IMR-90 (cell line): ENCODE measurements at regions not wholly inside any gene's neighbourhood (a gene's known extent, or its start where the extent isn't known, plus 50 kb on each side); places are given as distances from the start of the nearest gene placed in this dataset.

ENCODE experiments used
- ATAC-seq: fragments of 200-7000 bp; cut with Tn5 transposase; 2 replicates; pipeline ENCODE4 v1.9.1; 2020; ENCODE audit warnings: low read depth, mild to moderate bottlenecking, moderate library complexity
- BruUV-seq: library from RNA; stranded (reverse); fragments of 400-500 nt; replicated peaks from 2 replicates; lab custom pipeline; 2021; lab: Mats Ljungman, UMichigan
- CTCF ChIA-PET: fragments of 300-600 bp; formaldehyde crosslinking; extraction: SDS; loops from one replicate; lab custom pipeline; 2021; ENCODE audit warnings: antibody characterized with exemption; lab: Yijun Ruan, JAX
- POLR2A ChIA-PET: fragments of 300-600 bp; sonication (Branson Sonifier 250); formaldehyde crosslinking; loops from one replicate; lab custom pipeline; 2022; ENCODE audit warnings: antibody characterized with exemption; ENCODE audit not compliant: unreplicated experiment; lab: Charles Lee
- DNase-seq: peaks from one replicate; pipeline ENCODE4 v3.0.0; 2013
- H2AFZ ChIP-seq: replicated peaks from 2 replicates; pipeline ENCODE3; 2013; ENCODE audit warnings: low read length, mild to moderate bottlenecking; ENCODE audit not compliant: poor library complexity
- H2AK5ac ChIP-seq: 2 replicates; pipeline ENCODE4 v1.6.1; 2013; ENCODE audit warnings: low read depth, low read length, inconsistent platforms
- H2AK9ac ChIP-seq: replicated peaks from 2 replicates; pipeline ENCODE3; 2013; ENCODE audit warnings: mild to moderate bottlenecking, low read depth, low read length, moderate library complexity; ENCODE audit not compliant: poor library complexity
- H2BK120ac ChIP-seq: 2 replicates; pipeline ENCODE4 v1.6.1; 2013; ENCODE audit warnings: low read depth, low read length, inconsistent platforms
- H2BK15ac ChIP-seq: 3 replicates; pipeline ENCODE4 v1.6.1; 2013; ENCODE audit warnings: low read depth, low read length, inconsistent platforms
- H2BK20ac ChIP-seq: 2 replicates; pipeline ENCODE4 v1.6.1; 2013; ENCODE audit warnings: low read depth, mild to moderate bottlenecking, inconsistent platforms, low read length, moderate library complexity
- H2BK5ac ChIP-seq: 2 replicates; pipeline ENCODE4 v1.6.1; 2013; ENCODE audit warnings: mild to moderate bottlenecking, low read depth, low read length, inconsistent platforms; ENCODE audit not compliant: poor library complexity, severe bottlenecking
- H3K14ac ChIP-seq: replicated peaks from 2 replicates; pipeline ENCODE4 v1.6.1; 2013; ENCODE audit warnings: low read depth, low read length, inconsistent platforms
- H3K18ac ChIP-seq: 2 replicates; pipeline ENCODE4 v1.6.1; 2013; ENCODE audit warnings: low read depth, low read length, control low read depth
- H3K23ac ChIP-seq: 2 replicates; pipeline ENCODE4 v1.6.1; 2013; ENCODE audit warnings: low read depth, low read length, inconsistent platforms
- H3K27ac ChIP-seq: 2 replicates; pipeline ENCODE4 v1.5.1; 2013; ENCODE audit warnings: mild to moderate bottlenecking, control low read depth, low read length; ENCODE audit not compliant: insufficient read depth
- H3K27me3 ChIP-seq: 2 replicates; pipeline ENCODE4 v1.6.1; 2013; ENCODE audit warnings: low read length; ENCODE audit not compliant: control insufficient read depth, insufficient read depth
- H3K36me3 ChIP-seq: 2 replicates; pipeline ENCODE4 v1.6.1; 2013; ENCODE audit warnings: low read length, mixed read lengths; ENCODE audit not compliant: control insufficient read depth, insufficient read depth
- H3K4ac ChIP-seq: 2 replicates; pipeline ENCODE4 v1.6.1; 2013; ENCODE audit warnings: low read depth, low read length, inconsistent platforms
- H3K4me1 ChIP-seq: 2 replicates; pipeline ENCODE4 v1.6.1; 2013; ENCODE audit warnings: low read length, mixed read lengths; ENCODE audit not compliant: control insufficient read depth, insufficient read depth
- H3K4me2 ChIP-seq: 2 replicates; pipeline ENCODE4 v1.6.1; 2013; ENCODE audit warnings: low read depth, mild to moderate bottlenecking, control low read depth, low read length, moderate library complexity
- H3K4me3 ChIP-seq: 2 replicates; pipeline ENCODE4 v1.5.1; 2013; ENCODE audit warnings: low read depth, mild to moderate bottlenecking, control low read depth, low read length, moderate library complexity; ENCODE audit not compliant: insufficient read depth
- H3K56ac ChIP-seq: 2 replicates; pipeline ENCODE4 v1.6.1; 2013; ENCODE audit warnings: low read length, inconsistent platforms; ENCODE audit not compliant: insufficient read depth; ENCODE audit errors: extremely low read depth
- H3K79me1 ChIP-seq, 2 experiments: 2 replicates each; pipeline ENCODE4 v1.6.1; 2013; ENCODE audit warnings: low read length in 2 of 2, inconsistent platforms in 1 of 2, low read depth in 1 of 2
- H3K9ac ChIP-seq: 2 replicates; pipeline ENCODE4 v1.6.1; 2013; ENCODE audit warnings: low read depth, low read length, control low read depth
- H3K9me1 ChIP-seq: 2 replicates; pipeline ENCODE4 v1.6.1; 2013; ENCODE audit warnings: low read length, inconsistent platforms; ENCODE audit not compliant: insufficient read depth
- H3K9me3 ChIP-seq: 2 replicates; pipeline ENCODE4 v1.6.1; 2013; ENCODE audit warnings: low read length; ENCODE audit not compliant: control insufficient read depth, insufficient read depth
- H4K20me1 ChIP-seq: 2 replicates; pipeline ENCODE4 v1.6.1; 2013; ENCODE audit warnings: low read length, inconsistent platforms; ENCODE audit not compliant: insufficient read depth
- H4K5ac ChIP-seq: 2 replicates; pipeline ENCODE4 v1.6.1; 2013; ENCODE audit warnings: mild to moderate bottlenecking, low read depth, low read length, control low read depth
- H4K8ac ChIP-seq, 2 experiments: 2 replicates each; pipeline ENCODE4 v1.6.1; 2013; ENCODE audit warnings: low read depth in 2 of 2, low read length in 2 of 2, control low read depth in 1 of 2, inconsistent platforms in 1 of 2
- H4K91ac ChIP-seq: 2 replicates; pipeline ENCODE4 v1.6.1; 2013; ENCODE audit warnings: low read depth, low read length, inconsistent platforms; ENCODE audit not compliant: insufficient read depth
- BHLHE40 ChIP-seq: fragments of 150-350 bp; IDR thresholded peaks from 2 replicates; pipeline ENCODE4 v1.6.1; 2016; ENCODE audit warnings: mild to moderate bottlenecking, low read depth, low read length
- CEBPB ChIP-seq: IDR thresholded peaks from 2 replicates; pipeline ENCODE4 v1.6.1; 2012; ENCODE audit warnings: low read depth, low read length, improper control_type of control experiment
- CHD1 ChIP-seq: IDR thresholded peaks from 2 replicates; pipeline ENCODE4 v1.6.1; 2012; ENCODE audit warnings: low read depth, low read length, improper control_type of control experiment
- FOS ChIP-seq: fragments of 150-350 bp; IDR thresholded peaks from 2 replicates; pipeline ENCODE4 v1.6.1; 2016; ENCODE audit warnings: low read depth, low read length
- MAFK ChIP-seq: IDR thresholded peaks from 2 replicates; pipeline ENCODE4 v1.6.1; 2012; ENCODE audit warnings: low read depth, low read length, improper control_type of control experiment
- MXI1 ChIP-seq: IDR thresholded peaks from 2 replicates; pipeline ENCODE4 v1.6.1; 2012; ENCODE audit warnings: low read depth, mild to moderate bottlenecking, low read length, moderate library complexity, borderline replicate concordance
- NFE2L2 ChIP-seq: fragments of 150-350 bp; IDR thresholded peaks from 2 replicates; pipeline ENCODE4 v1.6.1; 2016; ENCODE audit warnings: low read depth, mild to moderate bottlenecking, low read length
- RFX5 ChIP-seq: IDR thresholded peaks from 2 replicates; pipeline ENCODE4 v1.8.0; 2012; ENCODE audit warnings: low read depth, mild to moderate bottlenecking, low read length, moderate library complexity
- SMC3 ChIP-seq: fragments of 150-350 bp; IDR thresholded peaks from 2 replicates; pipeline ENCODE4 v1.6.1; 2016; ENCODE audit warnings: low read depth, mild to moderate bottlenecking, antibody characterized with exemption, low read length, moderate library complexity
- WGBS, 2 experiments: methylation state at CpG; one replicate each; pipeline versions ENCODE4 v1.1.5 to v1.1.7; 2013; ENCODE audit warnings: missing lambda C conversion rate in 2 of 2; ENCODE audit not compliant: insufficient read length in 1 of 2; ENCODE audit errors: extremely low coverage in 2 of 2; 5-methylcytosine and 5-hydroxymethylcytosine counted together
- dilution Hi-C: fragments of 300-500 bp; cut with HindIII; formaldehyde crosslinking; loops from one replicate; pipeline ENCODE4 v1.14.3; 2018; ENCODE audit warnings: low sequenced_read_pairs; ENCODE audit not compliant: unreplicated experiment
- in situ Hi-C: fragments of 300-500 bp; cut with MboI; formaldehyde crosslinking; loops from 3 replicates; pipeline ENCODE4 v1.14.3; 2019; ENCODE audit warnings: low sequenced_read_pairs, inconsistent platforms, mixed read lengths
- intact Hi-C: fragments of 100-400 bp; cut with micrococcal nuclease; formaldehyde crosslinking; loops from 2 replicates; pipeline ENCODE4 v1.10.0; 2022
- TF ChIP-seq, protein P1 (sequence below): conservative IDR thresholded peaks from 2 replicates; pipeline ENCODE4 v1.5.1; 2012; ENCODE audit warnings: mild to moderate bottlenecking, low read depth, low read length, improper control_type of control experiment
- TF ChIP-seq, protein P2 (sequence below): fragments of 150-350 bp; IDR thresholded peaks from 2 replicates; pipeline ENCODE4 v1.6.1; 2017; ENCODE audit warnings: mild to moderate bottlenecking, antibody characterized with exemption, low read length, low read depth
- TF ChIP-seq, protein P3 (sequence below): fragments of 150-350 bp; IDR thresholded peaks from 2 replicates; pipeline ENCODE4 v1.6.1; 2016; ENCODE audit warnings: low read depth, mild to moderate bottlenecking, low read length, moderate library complexity, borderline replicate concordance

DNA sequence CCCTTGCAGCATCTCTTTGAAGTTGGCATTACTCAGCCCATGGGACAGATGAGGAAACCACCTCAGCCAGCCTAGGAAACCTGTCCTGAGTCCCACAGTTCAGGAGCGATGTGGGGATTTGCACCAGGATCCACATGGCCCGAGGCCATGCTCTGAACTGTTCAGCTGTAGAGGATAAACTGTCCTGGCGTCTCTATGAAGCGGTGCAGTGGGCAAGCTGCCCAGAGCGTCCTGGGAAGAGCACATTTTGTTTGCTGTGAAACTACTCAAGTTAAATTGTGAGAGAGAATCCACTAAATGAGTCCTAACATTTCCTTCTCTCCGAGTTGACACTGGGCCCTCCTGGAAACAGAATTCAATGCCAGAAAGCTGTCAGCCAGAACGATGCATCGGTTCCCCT is 276.6 kb upstream of the TNRC6C start:
- no peak overlapping the region for H3K9ac ChIP-seq
- dilution Hi-C loops, result no loop called here
- H3K23ac ChIP-seq, result no peak overlapping the region
- no peak overlapping the region for H2BK120ac ChIP-seq
- H3K4me1 ChIP-seq, result no peaks in the 10 kb centered on the region
- H2AK5ac ChIP-seq, result no peak overlapping the region
- no peak for ATAC-seq
- H3K9me3 ChIP-seq, result no peaks in the 10 kb centered on the region
- no TSS peak for BruUV-seq
- ChIA-PET CTCF (no interaction called here), POLR2A (no interaction called here)
- H2BK20ac ChIP-seq, result no peak overlapping the region
- H3K56ac ChIP-seq, result no peak overlapping the region
- intact Hi-C loops, result no loop called here
- no peaks in the 10 kb centered on the region for H3K79me1 ChIP-seq
- H3K18ac ChIP-seq, result no peak overlapping the region
- in situ Hi-C loops, result no loop called here
- H3K14ac ChIP-seq, result no peak overlapping the region
- no peak overlapping the region for H2BK5ac ChIP-seq
- peaks cover 34% of the 10 kb centered on the region for H3K27me3 ChIP-seq
- peak; percentile 1 for DNase-seq
- H3K4ac ChIP-seq, result no peak overlapping the region
- no peak overlapping the region for H2AFZ ChIP-seq
- no peak overlapping the region for H3K27ac ChIP-seq
- H3K36me3 ChIP-seq, result no peaks in the 10 kb centered on the region
- H4K8ac ChIP-seq, result no peak overlapping the region
- no peak overlapping the region for H2BK15ac ChIP-seq
- no peak overlapping the region for H4K91ac ChIP-seq
- 0% methylated on average over 1 of the region's 8 CpGs; no CpG with 5 or more reads in 1 of the 2 experiments for WGBS, 2 experiments
- H3K4me2 ChIP-seq, result no peak overlapping the region
- no peaks in the 10 kb centered on the region for H4K20me1 ChIP-seq
- H2AK9ac ChIP-seq, result no peak overlapping the region
- TF ChIP-seq RFX5, result no peak
- no peak for TF ChIP-seq CEBPB
- no peak for TF ChIP-seq SMC3
- TF ChIP-seq, protein P1, sequence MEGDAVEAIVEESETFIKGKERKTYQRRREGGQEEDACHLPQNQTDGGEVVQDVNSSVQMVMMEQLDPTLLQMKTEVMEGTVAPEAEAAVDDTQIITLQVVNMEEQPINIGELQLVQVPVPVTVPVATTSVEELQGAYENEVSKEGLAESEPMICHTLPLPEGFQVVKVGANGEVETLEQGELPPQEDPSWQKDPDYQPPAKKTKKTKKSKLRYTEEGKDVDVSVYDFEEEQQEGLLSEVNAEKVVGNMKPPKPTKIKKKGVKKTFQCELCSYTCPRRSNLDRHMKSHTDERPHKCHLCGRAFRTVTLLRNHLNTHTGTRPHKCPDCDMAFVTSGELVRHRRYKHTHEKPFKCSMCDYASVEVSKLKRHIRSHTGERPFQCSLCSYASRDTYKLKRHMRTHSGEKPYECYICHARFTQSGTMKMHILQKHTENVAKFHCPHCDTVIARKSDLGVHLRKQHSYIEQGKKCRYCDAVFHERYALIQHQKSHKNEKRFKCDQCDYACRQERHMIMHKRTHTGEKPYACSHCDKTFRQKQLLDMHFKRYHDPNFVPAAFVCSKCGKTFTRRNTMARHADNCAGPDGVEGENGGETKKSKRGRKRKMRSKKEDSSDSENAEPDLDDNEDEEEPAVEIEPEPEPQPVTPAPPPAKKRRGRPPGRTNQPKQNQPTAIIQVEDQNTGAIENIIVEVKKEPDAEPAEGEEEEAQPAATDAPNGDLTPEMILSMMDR, result no peak
- no peak for TF ChIP-seq NFE2L2
- TF ChIP-seq, protein P2, sequence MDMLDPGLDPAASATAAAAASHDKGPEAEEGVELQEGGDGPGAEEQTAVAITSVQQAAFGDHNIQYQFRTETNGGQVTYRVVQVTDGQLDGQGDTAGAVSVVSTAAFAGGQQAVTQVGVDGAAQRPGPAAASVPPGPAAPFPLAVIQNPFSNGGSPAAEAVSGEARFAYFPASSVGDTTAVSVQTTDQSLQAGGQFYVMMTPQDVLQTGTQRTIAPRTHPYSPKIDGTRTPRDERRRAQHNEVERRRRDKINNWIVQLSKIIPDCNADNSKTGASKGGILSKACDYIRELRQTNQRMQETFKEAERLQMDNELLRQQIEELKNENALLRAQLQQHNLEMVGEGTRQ, result no peak
- TF ChIP-seq CHD1, result no peak
- no peak for TF ChIP-seq BHLHE40
- no peak for TF ChIP-seq MXI1
- TF ChIP-seq FOS, result no peak
- TF ChIP-seq MAFK, result no peak
- TF ChIP-seq, protein P3, sequence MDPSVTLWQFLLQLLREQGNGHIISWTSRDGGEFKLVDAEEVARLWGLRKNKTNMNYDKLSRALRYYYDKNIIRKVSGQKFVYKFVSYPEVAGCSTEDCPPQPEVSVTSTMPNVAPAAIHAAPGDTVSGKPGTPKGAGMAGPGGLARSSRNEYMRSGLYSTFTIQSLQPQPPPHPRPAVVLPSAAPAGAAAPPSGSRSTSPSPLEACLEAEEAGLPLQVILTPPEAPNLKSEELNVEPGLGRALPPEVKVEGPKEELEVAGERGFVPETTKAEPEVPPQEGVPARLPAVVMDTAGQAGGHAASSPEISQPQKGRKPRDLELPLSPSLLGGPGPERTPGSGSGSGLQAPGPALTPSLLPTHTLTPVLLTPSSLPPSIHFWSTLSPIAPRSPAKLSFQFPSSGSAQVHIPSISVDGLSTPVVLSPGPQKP, result no peak
- no peak overlapping the region for H4K5ac ChIP-seq
- no peaks in the 10 kb centered on the region for H3K9me1 ChIP-seq
- H3K4me3 ChIP-seq, result no peak overlapping the region
